EL (cell line): ENCODE measurements at regions not wholly inside any gene's neighbourhood (a gene's known extent, or its start where the extent isn't known, plus 50 kb on each side); places are given as distances from the start of the nearest gene placed in this dataset.
"Not testable (repeated sequence)": the region's sequence is repeated elsewhere in the genome, so short reads cannot be mapped to it uniquely, and the experiment has no call there.

Experiments used
- DNase-seq: peaks from one replicate; pipeline ENCODE4 v3.0.0-alpha.2; 2016

DNA sequence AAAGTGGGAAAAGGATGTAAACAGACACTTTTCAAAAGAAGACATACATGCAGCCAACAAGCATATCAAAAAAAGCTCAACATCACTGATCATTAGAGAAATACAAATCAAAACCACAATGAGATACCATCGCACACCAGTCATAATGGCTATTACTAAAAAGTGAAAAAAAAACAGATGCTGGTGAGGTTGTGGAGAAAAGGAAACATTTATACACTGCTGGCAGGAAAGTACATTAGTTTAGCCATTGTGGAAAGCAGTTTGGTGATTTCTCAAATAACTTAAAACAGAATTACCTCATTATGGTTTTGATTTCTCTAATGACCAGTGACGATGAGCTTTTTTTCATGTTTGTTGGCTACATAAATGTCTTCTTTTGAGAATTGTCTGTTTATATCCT lies 315.9 kb downstream of the SUCLA2 start:
- DNase-seq = not testable (repeated sequence)

DNA sequence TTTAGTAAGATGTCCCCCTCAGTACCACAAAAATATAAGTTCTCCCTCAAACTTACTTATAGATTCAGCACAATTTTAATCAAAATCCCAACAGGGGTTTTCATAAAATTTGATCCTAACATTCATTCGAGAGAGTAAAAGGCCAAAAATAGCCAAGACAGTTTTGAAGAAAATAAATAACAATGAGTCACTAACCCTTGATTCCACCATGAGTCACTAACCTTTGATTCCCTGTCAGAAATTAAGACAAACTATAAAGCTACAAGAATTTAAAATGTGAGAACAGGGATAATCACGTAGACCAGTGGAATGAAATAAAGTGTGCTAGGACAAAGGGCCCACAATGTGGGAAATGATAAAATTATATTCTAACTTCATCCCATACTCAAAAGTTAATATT lies 320.3 kb downstream of the SUCLA2 start:
- peak; percentile 61 for DNase-seq

DNA sequence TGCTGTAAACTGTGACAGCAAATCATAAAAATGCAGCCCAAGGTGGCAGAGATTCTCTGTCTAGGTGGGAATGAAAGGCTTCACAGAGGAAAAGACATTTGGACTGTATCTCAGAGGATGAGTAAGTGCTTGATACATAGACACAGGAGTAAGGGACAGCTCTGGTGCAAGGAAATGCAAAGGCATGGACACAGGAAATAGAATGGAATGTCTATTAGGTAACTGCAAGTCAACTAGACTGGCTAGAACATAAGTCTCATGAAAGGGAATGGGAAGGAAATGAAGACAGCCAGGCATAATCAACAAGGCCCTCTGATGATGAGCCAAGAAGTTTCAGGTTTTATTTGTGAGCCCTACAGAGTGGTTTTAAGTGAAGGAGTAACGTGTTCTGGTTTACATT lies 321.7 kb downstream of the SUCLA2 start:
- DNase-seq = peak; percentile 78

DNA sequence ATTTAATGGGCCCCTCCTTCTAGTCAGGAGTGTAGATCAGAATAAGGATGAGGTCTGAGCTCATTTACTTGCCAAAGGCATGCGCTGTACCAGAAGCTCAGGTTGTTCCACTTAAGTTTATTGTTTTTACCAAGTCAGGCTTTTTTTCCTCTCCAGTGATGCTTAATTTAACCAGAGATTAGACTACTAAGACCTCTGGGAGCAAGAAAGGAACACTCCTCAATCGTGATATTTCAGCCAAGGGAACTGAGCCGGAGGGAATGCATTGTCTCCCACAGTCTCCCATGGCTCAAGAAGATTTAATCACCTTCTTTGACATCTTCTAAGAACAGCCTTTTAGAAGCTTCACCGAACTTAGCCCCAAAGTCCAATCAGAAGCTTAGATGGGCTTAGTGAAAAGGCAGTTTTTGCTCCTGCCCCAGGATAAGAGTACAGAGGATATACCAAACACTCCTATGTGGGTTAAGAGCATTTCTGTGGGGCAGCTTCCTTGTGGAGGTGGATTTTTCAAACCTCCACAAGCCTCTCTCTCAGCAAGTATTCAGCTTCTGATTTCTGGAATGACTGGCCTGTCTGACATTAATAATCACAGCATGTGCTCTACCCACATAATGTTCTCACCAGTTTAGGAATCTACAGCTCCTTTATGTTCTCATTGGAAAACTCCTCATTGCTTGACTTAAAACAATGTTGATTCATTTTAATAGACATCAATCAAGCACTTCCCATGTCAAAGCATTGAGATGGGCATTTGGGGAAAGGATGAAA lies 322.7 kb downstream of the SUCLA2 start:
- DNase-seq = no peak

DNA sequence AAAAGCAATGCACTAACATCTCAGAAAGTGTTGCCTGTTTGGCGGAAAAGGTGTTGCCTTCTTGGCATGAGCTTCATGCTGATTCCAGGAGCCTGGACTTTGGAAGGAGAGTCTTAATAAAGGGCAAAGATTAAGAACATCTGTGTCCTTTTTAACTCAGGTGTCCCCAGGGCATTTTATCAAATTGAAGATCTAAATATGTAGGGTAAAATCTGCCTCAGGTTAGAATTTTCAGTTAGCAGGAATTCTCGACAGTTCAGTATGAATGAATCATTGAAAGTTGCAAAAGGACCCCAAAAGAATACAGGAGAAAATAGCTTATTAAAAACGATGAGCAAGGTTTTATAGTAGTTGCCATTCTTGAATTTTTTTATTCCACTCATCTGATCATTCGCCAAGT lies 325.2 kb downstream of the SUCLA2 start:
- DNase-seq = no peak

DNA sequence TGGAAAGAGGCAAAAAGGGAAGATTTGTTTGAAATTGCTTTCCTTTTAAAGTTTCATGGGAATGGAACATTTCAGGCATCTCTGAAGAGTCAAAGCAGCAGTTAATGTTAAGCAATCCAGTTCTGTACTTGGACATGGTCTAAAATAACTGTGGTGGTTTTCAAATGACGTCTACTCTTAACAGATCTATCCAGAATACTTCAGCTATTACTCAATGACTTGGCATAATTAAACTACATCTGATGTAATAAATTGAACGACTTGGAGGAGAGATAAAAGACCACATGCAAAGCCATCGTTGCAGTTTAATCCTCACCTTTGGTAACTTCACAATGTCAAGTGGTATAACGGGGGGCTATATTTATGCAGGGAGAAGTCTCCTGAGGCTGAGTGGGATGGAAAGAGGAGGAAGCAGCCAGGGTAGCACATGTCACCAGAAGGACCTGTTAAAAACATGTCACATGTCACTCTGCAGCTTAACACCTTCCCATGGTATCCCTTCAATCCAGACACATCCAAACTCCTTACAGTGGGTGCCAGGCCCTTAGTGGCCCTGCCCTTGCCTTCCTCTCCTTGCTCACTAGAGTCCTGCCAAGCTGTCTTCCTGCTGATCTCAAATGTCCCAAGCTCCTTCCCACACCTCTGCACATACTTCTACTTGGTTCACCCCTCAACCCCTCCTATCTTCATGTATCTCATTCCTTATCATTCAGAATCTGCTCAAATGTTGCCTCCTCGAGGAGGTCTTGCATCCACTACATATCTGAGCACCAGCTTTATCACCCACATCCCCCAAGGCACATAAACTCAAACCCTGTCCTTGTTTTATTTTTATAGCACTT lies 327.8 kb downstream of the SUCLA2 start:
- DNase-seq = peak; percentile 87

DNA sequence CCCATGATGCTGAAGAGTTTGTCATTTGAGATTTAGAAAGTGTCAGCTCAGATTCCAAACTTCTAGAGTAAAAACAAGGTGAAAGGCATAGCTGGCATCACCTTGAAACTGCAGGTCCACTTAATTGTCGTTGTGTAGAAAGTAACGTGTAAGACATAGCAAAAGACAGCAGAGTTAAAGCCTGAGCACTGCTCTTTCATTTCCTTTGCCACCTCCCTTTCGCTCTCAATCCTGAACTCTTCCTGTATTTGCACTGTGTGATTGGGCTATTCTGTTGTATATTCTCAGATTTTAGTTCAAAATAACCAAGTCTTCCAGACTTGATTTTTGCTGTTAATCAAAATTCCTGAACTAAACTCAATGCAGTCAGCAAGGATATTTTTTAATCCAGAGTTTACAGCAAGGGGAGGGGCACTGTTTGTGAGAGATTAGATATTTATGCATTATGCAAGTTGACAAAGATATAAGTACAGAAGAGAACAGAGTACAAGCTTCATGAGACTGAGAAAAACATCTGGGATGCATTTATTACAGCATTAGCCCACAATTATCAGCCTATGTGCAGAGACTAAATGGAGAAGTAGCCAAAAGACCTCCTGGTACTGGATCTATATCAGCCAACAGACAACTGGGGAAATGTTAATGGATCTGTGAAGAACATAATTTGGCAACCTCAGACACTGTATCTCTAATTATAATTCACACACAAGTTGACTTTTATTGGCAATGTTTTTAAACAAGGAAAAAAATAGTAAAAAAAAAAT lies 328.6 kb downstream of the SUCLA2 start:
- peak; percentile 23 for DNase-seq

DNA sequence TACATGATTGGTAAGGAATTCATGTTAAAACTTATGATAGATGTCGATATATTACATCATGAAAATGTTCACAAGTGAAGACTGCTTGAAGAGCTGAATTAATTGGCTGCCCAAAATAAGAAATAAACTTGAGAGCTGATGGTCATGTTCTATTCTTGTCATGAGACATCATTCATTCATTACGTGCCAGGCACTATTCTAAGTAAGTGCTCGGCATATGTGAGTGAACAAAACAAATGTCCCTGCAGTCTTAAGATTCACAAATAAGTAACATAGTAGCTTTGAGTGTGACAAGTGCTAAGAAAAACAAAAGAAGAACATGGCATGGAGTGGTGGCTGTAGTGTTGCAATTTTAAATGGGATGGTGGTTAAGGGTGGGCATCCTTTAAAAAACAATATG lies 329.3 kb downstream of the SUCLA2 start:
- DNase-seq = no peak

DNA sequence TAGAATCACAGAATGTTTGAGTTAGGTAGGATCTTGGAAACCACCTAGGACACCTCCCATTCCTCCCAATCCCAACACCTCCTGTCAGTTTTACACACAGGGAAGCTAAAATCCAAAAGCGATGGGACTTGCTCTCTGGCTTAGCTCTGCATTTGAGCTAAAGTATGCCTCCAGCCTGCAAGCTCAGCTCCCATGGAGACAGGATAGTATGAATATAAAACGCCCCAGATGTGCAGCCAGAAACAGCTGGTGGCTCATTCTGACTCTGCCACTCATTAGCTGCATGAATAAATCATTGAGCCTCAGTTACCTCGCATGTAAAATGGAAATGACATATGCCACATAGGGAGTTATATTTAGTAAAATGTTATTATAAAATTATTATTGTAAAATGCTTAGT lies 336.0 kb downstream of the SUCLA2 start:
- DNase-seq = no peak

DNA sequence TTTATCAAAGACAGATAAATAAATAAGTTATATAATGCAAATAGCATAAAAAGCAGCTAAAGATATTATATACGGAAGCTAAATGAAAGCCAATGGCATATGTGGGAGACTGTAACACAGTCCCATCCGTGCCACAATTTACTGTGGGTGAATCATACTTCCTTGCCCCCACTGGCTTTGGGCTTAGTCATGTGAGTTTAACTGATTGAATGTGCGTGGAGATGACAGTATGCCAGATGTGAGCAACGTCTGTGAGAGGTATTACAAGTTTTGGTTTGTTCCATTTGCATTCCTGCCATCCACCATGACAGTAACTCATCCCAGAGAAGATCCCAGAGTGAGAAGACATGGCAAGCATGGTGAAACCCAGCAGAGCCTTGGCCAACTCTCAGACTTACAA lies 340.0 kb downstream of the SUCLA2 start:
- DNase-seq = peak; percentile 93

DNA sequence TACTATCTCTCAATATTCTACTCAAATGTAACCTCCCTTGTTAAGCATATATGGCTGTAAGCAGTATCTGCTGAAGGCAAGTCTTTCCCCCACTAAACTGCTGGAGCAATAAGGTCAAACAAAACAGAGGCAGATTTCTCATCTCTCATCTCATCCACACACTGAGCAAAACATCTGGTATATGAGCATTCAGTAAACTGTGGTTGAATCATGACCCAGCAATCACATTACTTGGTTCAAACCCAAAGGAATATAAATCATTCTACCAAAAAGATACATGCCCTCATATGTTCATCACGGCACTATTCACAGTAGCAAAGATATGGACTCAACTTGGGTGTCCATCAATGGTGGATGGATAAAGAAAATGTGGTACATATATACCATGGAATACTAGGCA lies 344.4 kb downstream of the SUCLA2 start:
- DNase-seq = no peak

DNA sequence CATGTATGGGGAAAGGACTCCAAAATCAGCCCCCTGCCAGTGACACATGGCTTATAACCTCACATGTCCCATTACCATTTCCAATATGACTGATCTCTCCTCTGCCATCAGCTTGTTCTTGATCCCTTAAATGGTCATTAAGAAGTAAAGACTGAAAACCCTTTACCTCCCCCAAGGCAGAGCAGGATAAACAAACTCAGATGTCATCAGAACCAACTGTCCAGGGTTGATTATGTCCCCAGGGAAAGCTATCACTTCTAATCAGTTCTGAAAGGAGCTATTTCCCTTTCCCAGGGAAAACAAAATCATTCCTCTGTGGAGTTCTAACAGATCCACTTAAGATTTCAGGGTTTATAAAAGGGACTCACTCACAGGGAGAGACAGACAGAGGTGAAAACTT lies 350.9 kb downstream of the SUCLA2 start:
- DNase-seq = no peak

DNA sequence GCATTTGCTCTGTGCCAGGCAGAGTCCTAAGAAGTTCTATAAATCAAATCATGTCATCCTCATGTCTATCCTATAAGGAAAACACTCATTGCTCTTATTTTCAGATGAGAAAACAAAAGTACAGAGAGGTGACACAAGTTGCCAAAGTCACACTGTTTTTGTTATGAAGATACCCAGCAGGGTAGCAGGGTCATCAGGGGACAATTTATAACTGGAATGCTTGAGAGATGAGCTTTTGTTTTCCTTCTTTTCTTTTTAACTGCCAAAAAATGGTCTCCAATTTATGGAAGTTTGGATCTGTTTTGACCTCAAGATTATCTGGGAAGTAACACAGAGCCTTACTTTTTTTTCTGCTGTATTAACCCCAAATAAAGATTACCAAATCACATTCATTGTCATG lies 354.1 kb downstream of the SUCLA2 start:
- DNase-seq = no peak

DNA sequence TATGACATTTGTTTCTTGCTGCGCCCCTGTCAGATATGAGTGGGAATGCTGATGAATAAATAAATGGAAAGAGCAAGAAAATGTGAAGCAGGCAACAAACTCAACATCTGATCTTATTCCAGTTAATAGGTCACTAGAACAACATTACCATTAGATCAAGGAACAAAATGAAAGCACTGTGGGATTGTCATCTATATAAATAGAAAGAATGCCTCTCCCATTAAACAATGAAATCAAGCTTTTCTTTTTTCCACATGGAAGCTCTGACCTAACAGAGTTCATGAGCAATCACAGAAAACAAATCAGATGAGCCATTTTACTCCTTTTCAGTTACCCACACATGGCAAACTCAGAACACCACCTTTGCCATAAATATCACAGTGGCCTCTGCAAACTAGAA lies 354.8 kb downstream of the SUCLA2 start:
- DNase-seq = no peak

DNA sequence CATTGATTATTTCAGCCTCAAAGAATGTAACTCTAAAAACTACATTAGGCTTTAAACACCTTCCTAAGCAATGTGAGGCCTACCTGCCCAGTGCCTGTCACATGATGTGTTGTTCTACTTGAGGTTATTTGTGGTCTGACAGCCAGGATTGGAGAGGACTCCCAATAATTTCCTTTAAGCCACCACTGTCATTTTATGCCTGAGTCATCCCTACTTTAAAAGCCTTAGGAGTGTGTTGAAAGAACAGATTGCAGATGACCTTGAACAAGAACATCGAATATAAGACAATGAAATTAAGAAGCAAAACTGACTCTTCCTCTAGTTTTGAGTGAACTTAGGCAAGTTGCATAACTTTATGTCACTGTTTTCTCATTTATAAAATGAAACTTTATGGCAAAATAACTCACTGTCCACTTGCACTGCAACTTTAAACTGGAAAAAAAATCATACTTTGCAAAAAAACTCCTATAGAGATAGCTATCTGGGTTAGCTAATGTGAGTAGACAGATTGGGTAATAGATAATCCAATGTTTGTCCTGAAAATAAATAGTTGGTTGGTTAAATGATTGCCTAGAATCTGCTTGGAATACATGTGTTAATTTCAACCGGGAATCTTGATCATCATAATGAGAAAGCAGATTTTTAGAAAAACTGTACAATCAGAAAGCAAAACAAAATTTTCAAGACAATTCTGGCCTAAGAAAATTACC lies 361.2 kb downstream of the SUCLA2 start:
- DNase-seq = peak; percentile 9

DNA sequence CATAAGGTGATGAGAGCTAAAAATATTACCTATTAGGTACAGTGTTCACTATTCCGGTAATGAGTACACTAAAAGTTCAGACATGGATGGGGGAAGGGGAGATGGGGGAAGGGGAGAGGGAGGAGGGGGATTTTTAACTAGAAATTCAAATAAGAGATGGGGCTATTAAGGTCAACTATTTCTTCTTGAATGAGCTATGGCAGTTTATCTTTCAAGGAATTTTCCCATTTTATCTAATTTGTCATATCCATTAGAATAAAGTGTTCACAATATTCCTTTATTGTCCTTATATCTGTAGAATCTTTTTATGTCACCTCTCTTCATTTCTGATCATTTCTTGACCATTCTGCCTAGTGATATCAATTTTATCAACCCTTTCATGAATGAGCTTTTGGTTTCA lies 362.4 kb downstream of the SUCLA2 start:
- DNase-seq = no peak

DNA sequence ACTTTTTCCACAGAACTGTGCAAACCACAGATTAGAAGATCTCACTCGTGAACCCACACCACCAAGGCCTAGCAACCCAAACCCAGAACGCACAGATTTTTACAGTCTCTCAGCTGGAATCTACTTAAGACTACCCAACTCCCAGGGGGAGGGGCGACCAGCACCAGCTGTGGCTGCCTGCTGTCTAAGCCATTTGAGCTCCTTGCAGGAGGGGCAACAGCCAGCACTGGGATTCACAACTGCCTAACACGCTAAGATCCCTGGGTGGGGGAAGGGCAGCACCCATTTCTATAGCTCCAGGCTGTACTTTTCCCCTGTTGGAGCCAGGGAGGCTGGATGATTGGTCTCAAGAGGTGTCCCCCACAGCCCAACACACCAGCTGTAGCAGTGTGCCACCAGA lies 368.8 kb downstream of the SUCLA2 start:
- no peak for DNase-seq

DNA sequence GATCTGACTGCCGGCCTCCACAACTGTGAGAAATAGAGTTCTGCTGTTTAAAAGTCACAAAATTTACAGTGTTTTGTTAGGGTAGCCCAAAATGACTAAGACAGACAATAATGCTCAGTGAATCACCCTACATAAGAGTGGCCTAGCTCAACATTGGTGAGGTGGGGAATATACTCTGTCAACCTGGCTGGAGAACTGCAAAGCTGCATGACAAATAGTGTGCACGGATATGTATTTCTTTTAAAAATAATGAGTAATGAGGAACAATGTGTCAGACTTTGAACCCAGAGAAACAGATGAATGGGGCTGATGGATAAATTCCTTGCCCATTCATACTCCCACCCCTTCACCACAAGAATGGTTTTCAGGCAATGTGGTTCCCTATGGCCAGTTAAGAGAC lies 372.4 kb downstream of the SUCLA2 start:
- DNase-seq = peak; percentile 78

DNA sequence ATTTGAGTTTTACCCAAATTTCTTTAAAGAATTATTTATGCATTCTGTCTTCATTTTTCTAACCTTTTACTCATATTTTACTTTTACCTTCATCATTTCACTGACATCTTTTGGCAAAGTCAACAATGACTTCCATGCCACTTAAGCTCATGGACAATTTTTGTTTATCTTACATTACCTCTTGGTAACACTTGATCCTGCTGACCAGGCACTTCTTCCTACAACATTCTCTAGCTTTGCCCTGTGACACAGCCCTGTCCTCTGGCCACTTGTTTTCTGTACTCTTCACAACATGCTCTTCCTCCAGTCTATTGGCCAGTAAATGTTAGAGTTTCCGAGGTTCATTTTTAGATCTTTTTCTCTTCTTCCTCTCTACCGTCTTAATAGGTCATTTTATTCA lies 377.2 kb downstream of the SUCLA2 start:
- DNase-seq = no peak

DNA sequence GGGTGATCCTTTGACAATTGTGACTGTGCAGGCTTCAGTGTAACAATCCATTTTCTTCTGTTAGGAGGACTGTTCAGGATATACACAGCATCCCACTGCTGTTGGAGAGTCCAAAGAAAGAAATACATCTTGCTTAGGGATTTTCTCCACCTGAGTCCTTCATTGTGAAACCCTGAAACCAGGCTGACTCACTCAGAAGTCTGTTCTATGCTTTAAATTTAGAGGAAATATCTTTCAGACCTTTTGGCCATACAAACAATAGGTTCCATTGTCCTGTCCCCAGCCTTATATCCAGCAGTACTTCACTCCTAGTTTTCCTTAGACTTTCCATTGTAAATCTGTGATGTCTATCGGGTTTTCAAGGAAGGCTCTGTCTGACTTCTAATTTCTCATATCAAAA lies 379.1 kb downstream of the SUCLA2 start:
- no peak for DNase-seq

DNA sequence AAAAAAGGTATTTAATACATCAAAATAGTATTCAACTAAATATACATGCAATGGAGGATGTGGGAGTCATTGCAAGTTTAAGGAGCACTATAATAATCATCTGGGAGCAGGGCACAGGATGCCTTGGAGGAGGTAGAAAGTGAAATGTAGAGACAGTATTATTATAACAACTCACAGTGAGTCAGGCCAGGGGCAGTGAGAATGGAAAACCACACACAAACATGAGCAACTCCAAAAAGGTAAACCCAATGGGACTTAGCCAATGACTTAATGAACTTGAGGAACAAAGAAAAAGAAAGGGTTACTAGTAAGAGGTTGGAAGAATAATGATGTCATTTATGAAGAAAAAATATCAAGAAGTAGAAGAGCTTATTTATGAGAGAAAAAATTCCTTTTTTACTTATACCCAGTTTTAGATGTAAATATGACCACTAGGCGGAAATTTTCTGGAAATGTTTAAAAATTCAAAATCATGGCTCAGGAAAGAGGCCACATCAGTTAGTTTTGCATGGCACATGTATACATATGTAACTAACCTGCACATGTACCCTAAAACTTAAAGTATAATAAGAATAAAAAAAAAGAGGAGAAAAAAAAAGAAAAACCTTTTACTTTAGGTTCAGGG lies 389.3 kb downstream of the SUCLA2 start:
- peak; percentile 16 for DNase-seq

DNA sequence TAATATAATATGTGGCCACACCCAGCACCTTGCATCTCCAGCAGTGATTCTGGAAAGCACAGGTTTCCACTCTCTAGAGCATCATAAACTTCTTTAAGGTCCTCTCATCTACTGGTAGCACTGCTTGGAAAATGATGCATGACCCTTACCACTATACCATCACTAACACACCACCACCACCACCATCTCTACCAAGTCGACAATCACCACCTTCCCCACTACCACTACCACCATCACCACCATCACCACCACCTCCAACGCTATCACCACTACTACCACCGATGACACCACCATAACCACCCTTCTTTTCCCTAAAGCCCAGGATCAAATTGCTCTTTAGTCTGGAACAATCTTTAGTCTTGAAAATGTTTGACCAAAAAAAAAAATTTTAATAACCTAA lies 390.4 kb downstream of the SUCLA2 start:
- no peak for DNase-seq

DNA sequence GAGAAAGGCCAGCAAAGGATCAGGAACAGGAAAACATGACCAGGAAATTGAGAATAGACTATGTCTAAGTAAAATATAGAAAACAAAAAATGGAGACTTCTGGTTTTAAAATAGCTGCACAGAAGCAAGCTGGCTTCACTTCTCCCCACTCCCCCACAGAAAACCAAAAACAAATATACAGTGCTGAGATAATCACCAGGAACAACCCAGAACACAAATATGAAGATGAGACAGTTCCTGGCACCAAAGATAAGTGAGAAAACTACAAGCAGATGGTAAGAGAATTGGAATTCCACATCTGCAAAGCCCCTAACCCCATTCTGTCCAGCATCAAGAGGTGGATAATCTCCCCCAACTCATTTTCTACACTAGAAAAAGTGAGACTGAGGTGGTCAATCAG lies 397.7 kb downstream of the SUCLA2 start:
- DNase-seq = no peak
